Activated CD4-positive, CD25-positive, alpha-beta regulatory T cell treated with anti-CD3 and anti-CD28 coated beads, Interleukin-2, amount 50 U/mL, for 24 hours (primary cell): ENCODE measurements at regions not wholly inside any gene's neighbourhood (a gene's known extent, or its start where the extent isn't known, plus 50 kb on each side); places are given as distances from the start of the nearest gene placed in this dataset.
"Not testable (repeated sequence)": the region's sequence is repeated elsewhere in the genome, so short reads cannot be mapped to it uniquely, and the experiment has no call there.

Experiments
- ATAC-seq, 2 donors: fragments of 150-1000 bp; cut with Tn5 transposase; one replicate each; pipeline ENCODE4 v1.10.0; 2021; ENCODE audit warnings: mild to moderate bottlenecking in 1 of 2, moderate library complexity in 1 of 2

- no peak for ATAC-seq
Observed at GRCh38 chr2:228401065-228401912, 219.8 kb upstream of the SPHKAP start.

GRCh38 chr2:228387776-228388175, 206.3 kb upstream of the SPHKAP start:
- ATAC-seq: no peak

- ATAC-seq: no peak
Observed at GRCh38 chr2:228378696-228379425, 197.4 kb upstream of the SPHKAP start.

- no peak for ATAC-seq
Observed at GRCh38 chr2:228378233-228378632, 196.7 kb upstream of the SPHKAP start.

- no peak for ATAC-seq
Observed at GRCh38 chr2:228377533-228377932, 196.0 kb upstream of the SPHKAP start.

- ATAC-seq: no peak
Observed at GRCh38 chr2:228374741-228375140, 193.3 kb upstream of the SPHKAP start.

- ATAC-seq: no peak
Observed at GRCh38 chr2:228373191-228373590, 191.7 kb upstream of the SPHKAP start.

- no peak for ATAC-seq
Observed at GRCh38 chr2:228372212-228372611, 190.7 kb upstream of the SPHKAP start.

- ATAC-seq: no peak
Observed at GRCh38 chr2:228369400-228370031, 188.0 kb upstream of the SPHKAP start.

GRCh38 chr2:228367356-228367755, 185.9 kb upstream of the SPHKAP start:
- no peak for ATAC-seq

- no peak for ATAC-seq
Observed at GRCh38 chr2:228359473-228359872, 178.0 kb upstream of the SPHKAP start.

GRCh38 chr2:228355897-228356296, 174.4 kb upstream of the SPHKAP start:
- ATAC-seq: no peak

- not testable (repeated sequence) for ATAC-seq
Observed at GRCh38 chr2:228352980-228353379, 171.5 kb upstream of the SPHKAP start.

GRCh38 chr2:228352048-228352447, 170.6 kb upstream of the SPHKAP start:
- ATAC-seq: no peak

GRCh38 chr2:228348516-228349064, 167.1 kb upstream of the SPHKAP start:
- no peak for ATAC-seq

- no peak for ATAC-seq
Observed at GRCh38 chr2:228344531-228344930, 163.0 kb upstream of the SPHKAP start.

GRCh38 chr2:228339525-228339924, 158.0 kb upstream of the SPHKAP start:
- no peak for ATAC-seq

GRCh38 chr2:228334180-228334579, 152.7 kb upstream of the SPHKAP start:
- ATAC-seq: no peak

- ATAC-seq: no peak
Observed at GRCh38 chr2:228329282-228329681, 147.8 kb upstream of the SPHKAP start.

GRCh38 chr2:228321015-228321414, 139.5 kb upstream of the SPHKAP start:
- no peak for ATAC-seq

GRCh38 chr2:228318218-228318617, 136.7 kb upstream of the SPHKAP start:
- no peak for ATAC-seq

- no peak for ATAC-seq
Observed at GRCh38 chr2:228312172-228312571, 130.7 kb upstream of the SPHKAP start.

- no peak for ATAC-seq
Observed at GRCh38 chr2:228303960-228304359, 122.5 kb upstream of the SPHKAP start.
